ENCODE measurements at regions not wholly inside any gene's neighbourhood (a gene's known extent, or its start where the extent isn't known, plus 50 kb on each side); places are given as distances from the start of the nearest gene placed in this dataset.

- no peak for DNase-seq (ENCODE audit: low spot score)
- Histone ChIP-seq H2AFZ (peak overlapping the region; percentile 23; the same call in 1 of the 2 replicates), H3K4me1 (ENCODE audit: insufficient read depth) (no peaks in the 10 kb centered on the region; the same call in 1 of the 2 replicates), H3K79me2 (replicated peaks; ENCODE audit: insufficient read depth) (no peaks in the 10 kb centered on the region), H3K9me2 (ENCODE audit: insufficient read depth) (no peaks in the 10 kb centered on the region), H4K20me1 (replicated peaks; ENCODE audit: insufficient read depth) (no peaks in the 10 kb centered on the region), H3K4me3 (no peak overlapping the region), H3K4me2 (no peak overlapping the region), H3F3A (replicated peaks; ENCODE audit: low read depth) (no peaks in the 10 kb centered on the region), H3K36me3 (ENCODE audit: insufficient read depth) (no peaks in the 10 kb centered on the region), H3K27ac (ENCODE audit: low read depth) (no peak overlapping the region), H3K27me3 (ENCODE audit: insufficient read depth) (no peaks in the 10 kb centered on the region)
- Mint-ChIP-seq H3K4me1 (no peaks in the 10 kb centered on the region), H3K27me3 (ENCODE audit: insufficient read depth, low read depth, poor library complexity) (peaks cover 2% of the 10 kb centered on the region), H3K36me3 (ENCODE audit: low read depth) (no peaks in the 10 kb centered on the region), H3K27ac (no peak overlapping the region), H3K9me3 (no peaks in the 10 kb centered on the region), H3K4me3 (no peak overlapping the region)
- no peak for ATAC-seq
- no peak for TF ChIP-seq EZH2 (IDR thresholded peaks at IDR 0.05; ENCODE audit: low read depth, unreplicated experiment)
- TF ChIP-seq REST (IDR thresholded peaks at IDR 0.05; ENCODE audit: unreplicated experiment) = no peak
- TF ChIP-seq ETS1 (IDR thresholded peaks at IDR 0.05) = no peak
- TF ChIP-seq CTCF (conservative IDR thresholded peaks at IDR 0.05; ENCODE audit: low read depth in 2 of 2) = no peak
Measured at GRCh38 chr1:189866606-189867005, 611.1 kb downstream of the BRINP3 start.

- no peaks in the 10 kb centered on the region; the same call in 1 of the 2 replicates for H3K4me1 ChIP-seq (ENCODE audit: insufficient read depth)
- H3K79me2 ChIP-seq (replicated peaks; ENCODE audit: insufficient read depth) = no peaks in the 10 kb centered on the region
- H4K20me1 ChIP-seq (replicated peaks; ENCODE audit: insufficient read depth) = no peaks in the 10 kb centered on the region
- H3K36me3 ChIP-seq (ENCODE audit: insufficient read depth) = no peaks in the 10 kb centered on the region
- no peaks in the 10 kb centered on the region for H3K4me1 Mint-ChIP-seq
- no peak overlapping the region for H3K4me3 Mint-ChIP-seq
- no peak for DNase-seq (ENCODE audit: low spot score)
- H3K9me2 ChIP-seq (ENCODE audit: insufficient read depth) = no peaks in the 10 kb centered on the region
- H3K4me3 ChIP-seq = no peak overlapping the region
- H2AFZ ChIP-seq = peak overlapping the region; percentile 43
- H3K27me3 ChIP-seq (ENCODE audit: insufficient read depth) = no peaks in the 10 kb centered on the region
- no peaks in the 10 kb centered on the region for H3K36me3 Mint-ChIP-seq (ENCODE audit: low read depth)
- H3K27ac Mint-ChIP-seq = no peak overlapping the region
- no peaks in the 10 kb centered on the region for H3K9me3 Mint-ChIP-seq
- no peak overlapping the region for H3K4me2 ChIP-seq
- no peak overlapping the region for H3K27ac ChIP-seq (ENCODE audit: low read depth)
- H3K27me3 Mint-ChIP-seq (ENCODE audit: insufficient read depth, low read depth, poor library complexity) = peaks cover 2% of the 10 kb centered on the region
- no peak for ATAC-seq
- no peaks in the 10 kb centered on the region for H3F3A ChIP-seq (replicated peaks; ENCODE audit: low read depth)
- TF ChIP-seq REST (IDR thresholded peaks at IDR 0.05; ENCODE audit: unreplicated experiment) = no peak
- TF ChIP-seq EZH2phosphoT487 (IDR thresholded peaks at IDR 0.05; ENCODE audit: unreplicated experiment) = no peak
- TF ChIP-seq JUNB (IDR thresholded peaks at IDR 0.05; ENCODE audit: unreplicated experiment) = no peak
- TF ChIP-seq STAT1 (IDR thresholded peaks at IDR 0.05; ENCODE audit: unreplicated experiment) = no peak
- no peak for TF ChIP-seq CREB1 (CRISPR knock-in tag; IDR thresholded peaks at IDR 0.05; ENCODE audit: low read depth)
- no peak for TF ChIP-seq NANOG (IDR thresholded peaks at IDR 0.05; ENCODE audit: borderline replicate concordance)
- no peak for TF ChIP-seq ZNF114 (CRISPR knock-in tag; IDR thresholded peaks at IDR 0.05)
Measured at GRCh38 chr1:189868021-189868420, 609.6 kb downstream of the BRINP3 start.

Measured in GM23338 (cell line).